ENCODE measurements at regions not wholly inside any gene's neighbourhood (a gene's known extent, or its start where the extent isn't known, plus 50 kb on each side); places are given as distances from the start of the nearest gene placed in this dataset.

DNA sequence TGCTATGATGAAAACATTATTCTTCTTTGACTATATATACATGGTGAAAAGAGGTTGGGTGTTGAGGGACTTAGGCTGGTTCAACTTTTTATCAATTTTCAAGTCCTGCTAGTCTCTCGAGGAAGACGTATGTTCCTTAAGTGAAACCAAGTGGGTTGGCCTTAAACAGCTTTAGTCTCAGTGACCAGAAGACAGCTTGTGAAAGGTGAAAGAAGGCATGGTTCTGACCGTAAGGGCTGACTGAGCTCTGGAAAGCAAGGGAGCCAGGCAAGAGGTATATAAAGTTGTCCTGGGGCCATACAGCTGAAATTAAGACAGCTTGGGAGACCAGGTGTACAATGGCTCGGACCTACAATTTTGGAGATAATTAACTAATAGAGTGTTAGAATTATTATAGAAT, 128.9 kb upstream of the TP63 start:
- no peak for DNase-seq (ENCODE audit: low read depth)

DNA sequence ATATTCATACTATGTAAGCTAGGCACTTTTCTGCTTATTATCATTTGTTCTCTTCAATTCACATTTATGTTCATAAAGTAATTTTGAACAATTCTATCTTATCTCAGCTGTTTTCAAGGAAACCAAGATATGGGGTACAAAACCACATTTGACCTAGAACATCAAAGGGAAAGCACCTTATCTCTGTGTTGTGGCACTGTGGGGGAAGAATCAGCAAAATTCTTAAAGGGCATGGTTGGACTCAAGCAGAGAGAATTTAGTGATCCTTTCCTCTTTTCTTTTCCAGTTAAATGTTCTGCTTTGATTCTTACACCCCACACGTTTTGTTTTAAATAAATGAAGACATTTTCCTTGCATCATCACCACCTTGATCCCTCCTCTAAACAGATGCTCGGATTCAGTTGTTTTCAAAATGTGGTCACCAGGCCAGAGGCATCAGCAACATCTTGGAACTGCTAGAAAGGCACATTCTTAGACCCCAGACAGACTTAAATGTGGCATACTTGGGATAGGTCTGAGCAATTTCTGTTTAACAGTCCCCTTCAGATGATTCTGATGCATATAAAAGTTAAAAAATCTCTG, 128.4 kb upstream of the TP63 start:
- DNase-seq (ENCODE audit: low read depth): no peak

DNA sequence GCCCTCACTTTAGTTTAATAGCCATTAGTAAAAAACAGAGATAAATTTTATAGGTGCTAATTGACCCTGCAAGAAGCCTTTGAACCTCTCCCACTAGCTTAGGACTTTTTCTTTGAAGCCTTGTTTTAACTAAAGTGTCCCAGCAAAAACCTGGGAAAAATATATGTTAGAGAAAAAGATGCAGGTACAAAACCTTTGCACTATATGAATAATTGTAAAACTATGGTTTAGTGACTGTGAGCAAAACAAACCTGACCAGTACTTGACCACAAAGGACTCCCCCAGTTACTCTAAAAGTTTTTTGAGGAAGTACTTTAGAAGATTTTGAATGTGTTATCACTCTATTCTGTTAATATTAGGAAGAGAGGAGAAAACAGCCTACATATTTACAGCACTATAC, 123.3 kb upstream of the TP63 start:
- DNase-seq (ENCODE audit: low read depth): no peak

DNA sequence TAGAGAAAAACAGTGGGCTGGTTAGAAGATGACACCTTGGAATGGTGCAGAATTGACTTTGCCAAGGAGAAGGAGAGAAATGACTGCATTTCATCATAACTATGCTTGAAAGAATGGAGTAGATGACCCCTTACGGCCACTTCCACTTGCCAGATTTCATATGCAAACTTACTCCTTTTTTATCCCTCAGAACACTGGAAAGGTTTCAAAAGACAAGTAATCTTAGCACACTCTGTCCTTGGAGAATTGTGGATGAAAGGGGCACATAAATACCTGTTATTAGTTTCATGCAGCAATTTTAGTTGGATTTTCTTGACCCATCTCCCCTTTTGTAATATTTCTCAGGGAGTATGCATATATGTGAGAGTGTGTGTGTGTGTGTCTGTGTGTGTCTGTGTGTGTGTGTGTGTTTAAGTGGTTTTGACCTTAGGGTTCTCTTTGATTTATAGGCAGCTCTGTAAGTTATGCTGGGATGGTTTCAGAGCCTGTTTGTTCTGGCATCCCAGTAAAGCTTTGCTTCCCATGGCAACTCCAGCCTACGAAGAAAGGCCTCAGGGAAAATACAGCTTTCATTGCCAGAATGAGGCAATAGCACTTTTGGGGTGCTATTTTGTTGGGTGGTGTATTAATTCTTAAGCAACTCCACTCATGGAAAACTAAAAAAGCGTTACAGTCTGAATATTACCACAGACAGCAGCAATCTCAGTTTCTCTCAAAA, 122.2 kb upstream of the TP63 start:
- no peak for DNase-seq (ENCODE audit: low read depth)

DNA sequence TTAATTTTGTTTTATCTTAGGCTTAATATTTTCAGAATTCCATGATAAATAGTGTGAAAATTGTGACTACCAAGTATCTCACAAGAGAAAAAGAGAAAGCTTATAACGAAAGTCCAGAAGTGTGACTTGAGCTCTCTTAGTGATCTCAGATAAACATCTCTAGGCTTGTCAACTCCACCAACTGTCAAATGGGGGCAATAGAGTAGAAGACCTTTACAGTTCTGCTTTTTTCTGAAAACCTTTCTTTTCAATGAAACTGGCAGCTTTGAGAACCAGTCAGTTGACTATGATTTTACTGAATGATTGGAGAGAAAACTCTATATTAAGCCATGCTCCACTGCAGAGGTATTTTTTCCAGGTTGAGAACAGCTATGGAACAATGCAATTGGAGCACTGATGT, 119.2 kb upstream of the TP63 start:
- no peak for DNase-seq (ENCODE audit: low read depth)

DNA sequence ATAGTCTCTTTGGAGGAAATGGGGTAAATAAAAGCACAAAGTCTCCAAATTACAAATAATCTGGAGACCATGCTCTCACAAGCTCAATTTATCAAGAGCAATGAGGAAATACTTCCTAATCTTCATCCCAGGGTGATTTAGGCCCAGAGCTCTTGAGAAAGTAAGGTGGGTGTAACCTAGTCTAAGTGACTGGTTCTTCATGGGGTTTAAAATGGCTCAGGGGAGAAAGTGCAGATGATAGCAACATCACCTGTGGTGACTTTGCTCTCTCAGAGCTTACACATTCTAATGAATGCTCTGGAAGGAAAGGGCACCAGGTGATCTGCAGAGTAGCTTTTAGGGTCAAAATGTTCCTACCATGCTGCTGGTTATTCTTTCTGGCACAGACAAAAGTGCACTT, 118.4 kb upstream of the TP63 start:
- DNase-seq (ENCODE audit: low read depth): no peak

DNA sequence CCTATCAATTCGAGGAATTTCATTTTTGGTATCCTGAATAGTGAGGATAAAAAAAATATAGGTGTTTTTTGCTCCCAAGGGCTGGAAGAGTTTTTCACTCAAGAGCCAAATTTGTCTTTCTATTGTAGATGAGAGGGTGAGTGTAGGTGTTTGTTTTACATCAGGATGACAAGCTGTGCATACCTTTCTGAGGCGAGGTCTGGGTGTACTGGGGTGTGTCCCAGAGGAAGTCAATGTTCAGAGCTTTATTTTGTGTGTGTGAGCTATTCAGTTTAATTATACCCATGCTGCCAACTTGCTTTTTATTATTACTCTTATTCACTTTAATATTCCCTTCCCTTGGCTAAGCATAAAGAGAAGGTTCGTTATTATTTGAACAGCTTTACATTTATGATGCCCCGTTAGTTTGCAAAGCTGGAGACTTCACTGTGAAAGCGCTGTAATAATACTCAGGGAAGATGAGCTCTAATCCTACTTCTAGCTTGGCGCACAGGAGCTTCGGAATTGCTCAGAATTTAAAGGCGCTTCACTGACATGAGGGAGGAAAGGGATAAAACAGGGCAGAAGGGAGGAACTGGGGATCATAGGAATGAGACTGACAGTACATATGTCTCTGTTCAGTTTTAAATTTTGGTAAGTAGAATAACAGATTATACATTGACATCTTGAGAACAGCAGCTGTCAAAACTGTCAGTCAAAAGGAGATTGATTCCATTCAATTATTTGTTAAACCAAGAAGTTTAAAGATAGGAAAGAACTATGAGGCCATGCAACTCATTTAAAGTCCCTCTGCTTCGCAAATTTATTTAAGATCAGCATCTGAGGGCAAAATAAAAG, 117.7 kb upstream of the TP63 start:
- no peak for DNase-seq (ENCODE audit: low read depth)

DNA sequence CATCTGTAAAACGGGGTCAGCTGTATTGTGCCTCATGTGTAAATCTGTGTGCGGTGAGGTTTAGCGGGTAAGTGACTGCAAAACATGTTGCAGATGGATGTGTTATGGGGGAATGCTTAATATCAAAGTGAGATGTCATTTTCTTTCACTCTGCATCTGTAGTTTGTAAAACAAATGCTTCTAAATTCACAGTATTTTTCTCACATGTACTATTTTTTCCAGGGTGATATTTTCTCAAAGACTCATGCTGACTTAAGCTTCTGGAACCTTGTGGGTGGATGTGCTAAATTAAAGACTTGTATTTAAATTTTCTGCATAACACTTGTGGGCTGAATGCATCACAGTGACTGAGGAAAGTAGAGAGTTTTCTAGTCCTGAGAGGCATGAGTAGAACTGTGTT, 115.2 kb upstream of the TP63 start:
- DNase-seq (ENCODE audit: low read depth): no peak

DNA sequence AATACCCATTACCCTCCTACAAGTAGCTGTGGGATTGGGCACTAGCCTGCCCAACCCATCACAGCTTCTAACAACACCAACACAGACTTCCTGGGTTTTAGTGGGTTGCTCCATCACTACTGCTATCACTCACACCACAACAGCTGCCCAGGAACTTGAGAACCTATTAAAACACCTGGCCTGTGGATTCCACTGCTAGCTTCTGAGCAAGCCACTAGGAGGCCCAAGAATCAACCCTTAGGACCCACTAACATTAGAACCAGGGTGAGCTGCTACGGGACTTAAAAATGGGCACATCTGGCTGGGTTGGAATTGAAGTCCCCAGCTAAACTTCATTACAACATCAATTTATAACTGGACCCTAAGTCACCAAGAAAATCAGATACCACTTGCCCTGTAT, 113.2 kb upstream of the TP63 start:
- no peak for DNase-seq (ENCODE audit: low read depth)

DNA sequence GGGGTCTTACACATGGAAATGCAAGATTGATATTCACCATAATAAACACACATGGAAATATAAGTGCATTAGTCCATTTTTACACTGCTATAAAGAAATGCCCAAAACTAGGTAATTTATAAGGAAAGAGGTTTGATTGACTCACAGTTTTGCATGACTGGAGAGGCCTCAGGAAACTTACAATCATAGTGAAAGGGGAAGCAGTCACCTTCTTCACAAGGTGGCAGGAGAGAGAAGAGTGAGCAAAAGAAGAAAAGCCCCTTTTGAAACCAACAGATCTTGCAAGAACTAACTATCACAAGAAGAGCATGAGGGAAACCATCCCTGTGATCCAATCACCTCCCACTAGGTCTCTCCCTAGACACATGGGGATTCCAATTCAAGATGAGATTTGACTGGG, 111.7 kb upstream of the TP63 start:
- DNase-seq (ENCODE audit: low read depth): no peak

DNA sequence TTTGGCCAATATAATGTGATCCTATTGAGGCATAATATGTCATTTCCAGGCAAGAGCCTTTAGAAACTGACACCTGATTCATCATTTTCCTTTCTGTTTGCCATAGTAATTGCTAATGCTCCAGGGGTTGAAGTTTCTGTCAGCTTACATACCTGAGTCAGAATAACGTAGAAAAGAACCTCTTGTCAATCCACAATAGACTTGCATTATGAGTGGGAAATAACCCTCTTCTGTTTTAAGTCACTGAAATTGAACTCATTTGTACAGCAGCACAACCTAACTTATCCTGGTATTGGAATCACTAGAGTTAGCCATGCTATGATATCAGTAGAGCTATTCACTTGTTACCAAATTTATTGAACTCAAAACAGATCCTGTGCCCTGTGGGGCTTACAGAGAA, 101.7 kb upstream of the TP63 start:
- DNase-seq (ENCODE audit: low read depth): no peak

DNA sequence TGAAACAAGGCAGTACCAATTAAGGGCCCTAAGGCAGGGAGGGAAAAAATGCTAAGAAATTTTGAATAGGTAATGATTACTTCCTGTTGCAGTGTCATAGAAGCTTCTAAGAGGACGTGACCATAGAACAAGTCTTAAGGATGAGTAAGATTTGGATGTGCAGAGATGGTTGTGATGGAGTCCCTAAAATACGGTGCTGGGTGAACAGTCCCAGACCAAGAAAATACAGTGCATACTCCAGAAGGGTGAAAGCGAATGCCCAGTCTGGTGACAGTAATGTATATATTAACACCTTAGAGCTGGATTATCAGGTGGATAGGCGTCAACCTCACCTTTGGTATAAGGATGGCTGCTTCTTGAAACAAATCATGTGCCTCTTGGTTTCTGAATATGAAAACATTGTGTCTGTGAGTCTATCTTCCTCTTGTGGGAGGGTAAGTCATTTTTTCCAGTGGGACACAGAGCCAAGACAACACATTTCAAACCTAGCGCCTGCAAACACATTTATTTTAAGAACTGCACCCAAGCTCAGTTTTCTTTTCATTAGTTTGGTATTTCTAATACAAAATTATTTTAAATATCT, 101.2 kb upstream of the TP63 start:
- DNase-seq (ENCODE audit: low read depth): no peak

DNA sequence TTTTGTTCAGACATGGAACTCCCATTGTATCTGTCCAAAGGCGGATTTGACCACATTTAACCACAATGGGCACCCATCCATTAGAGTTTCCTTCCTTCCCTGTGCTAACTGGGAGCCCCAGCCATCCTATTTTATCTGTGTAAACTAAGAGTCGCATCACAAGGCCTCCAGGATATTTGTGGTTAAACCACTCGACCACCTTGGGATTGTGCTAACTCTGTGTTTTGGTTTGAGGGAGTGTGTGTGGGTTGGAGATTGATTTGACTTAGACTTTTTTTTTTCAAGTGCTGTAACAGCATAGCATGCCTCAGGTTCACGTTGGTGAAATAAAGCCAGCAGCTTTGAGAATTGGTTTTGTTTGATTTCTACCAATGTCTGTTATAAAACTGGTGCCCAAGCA, 100.4 kb upstream of the TP63 start:
- no peak for DNase-seq (ENCODE audit: low read depth)

DNA sequence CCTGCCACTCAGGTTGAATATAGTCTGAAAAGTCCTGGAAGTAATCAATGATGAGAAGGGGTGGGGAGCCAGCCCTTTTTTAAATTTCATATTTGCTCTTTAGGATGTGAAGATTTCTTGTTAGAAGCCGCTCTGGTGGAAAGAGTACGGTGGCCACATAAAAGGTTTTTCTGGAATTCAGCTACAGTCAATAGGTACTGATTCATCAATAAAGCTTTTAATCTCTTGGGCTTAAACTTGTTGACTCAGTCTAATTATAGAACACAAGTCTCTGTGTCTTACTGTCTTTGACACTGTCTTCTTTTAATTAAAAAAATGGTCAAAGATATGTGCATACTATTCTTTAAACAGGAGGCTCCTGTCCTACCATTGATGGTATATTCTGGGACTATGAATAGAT, 99.9 kb upstream of the TP63 start:
- no peak for DNase-seq (ENCODE audit: low read depth)

DNA sequence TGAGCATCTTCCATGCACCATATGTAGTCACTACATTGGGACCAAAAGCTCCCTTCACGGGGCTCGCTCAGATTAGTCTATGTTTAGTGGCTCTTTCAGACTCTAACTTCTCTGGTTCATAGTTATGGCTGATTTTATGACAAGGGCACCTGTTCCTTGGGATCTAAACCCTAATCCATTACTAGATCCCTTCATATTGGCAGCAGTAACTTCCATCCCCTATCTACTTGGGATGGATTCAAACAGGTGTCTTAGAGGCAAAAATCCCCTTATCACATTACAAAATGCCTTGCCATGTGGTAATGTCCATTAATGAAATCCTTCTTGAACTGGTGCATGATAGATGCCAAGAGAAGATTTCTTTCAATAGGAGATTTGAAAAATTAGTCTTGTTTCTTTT, 96.7 kb upstream of the TP63 start:
- no peak for DNase-seq (ENCODE audit: low read depth)

DNA sequence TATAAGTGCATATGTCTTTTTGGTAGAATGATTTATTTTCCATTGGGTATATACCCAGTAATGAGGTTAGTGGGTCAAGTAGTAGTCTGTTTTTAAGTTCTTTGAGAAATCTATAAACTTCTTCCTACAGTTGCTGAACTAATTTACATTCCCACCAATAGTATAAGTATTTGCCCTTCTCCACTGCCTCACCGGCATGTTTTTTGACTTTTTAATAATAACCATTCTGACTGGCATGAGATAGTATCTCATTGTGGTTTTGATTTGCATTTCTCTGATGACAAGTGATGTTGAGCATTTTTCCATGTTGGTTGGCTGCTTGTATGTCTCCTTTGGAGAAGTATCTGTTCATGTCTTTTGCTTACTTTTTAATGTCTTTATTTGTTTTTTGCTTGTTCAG, 94.1 kb upstream of the TP63 start:
- DNase-seq (ENCODE audit: low read depth): no peak

DNA sequence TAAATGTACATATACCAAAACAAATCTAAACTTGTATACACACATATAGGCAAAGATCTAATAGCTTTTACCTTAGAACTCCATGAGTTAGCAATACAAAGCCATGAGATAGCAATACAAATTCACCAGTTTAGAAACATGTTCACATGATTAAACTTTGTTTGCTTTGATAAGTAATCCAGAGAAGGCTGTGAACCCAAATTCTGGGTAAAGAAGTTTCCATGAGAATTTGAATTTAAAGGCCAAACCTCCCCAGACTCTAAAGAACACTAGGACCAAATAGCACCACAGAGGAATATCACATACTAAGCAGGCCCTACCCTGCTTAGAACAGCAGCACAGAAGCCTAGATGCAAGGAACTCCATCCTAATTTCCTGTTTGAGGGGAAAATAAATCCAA, 83.7 kb upstream of the TP63 start:
- no peak for DNase-seq (ENCODE audit: low read depth)

DNA sequence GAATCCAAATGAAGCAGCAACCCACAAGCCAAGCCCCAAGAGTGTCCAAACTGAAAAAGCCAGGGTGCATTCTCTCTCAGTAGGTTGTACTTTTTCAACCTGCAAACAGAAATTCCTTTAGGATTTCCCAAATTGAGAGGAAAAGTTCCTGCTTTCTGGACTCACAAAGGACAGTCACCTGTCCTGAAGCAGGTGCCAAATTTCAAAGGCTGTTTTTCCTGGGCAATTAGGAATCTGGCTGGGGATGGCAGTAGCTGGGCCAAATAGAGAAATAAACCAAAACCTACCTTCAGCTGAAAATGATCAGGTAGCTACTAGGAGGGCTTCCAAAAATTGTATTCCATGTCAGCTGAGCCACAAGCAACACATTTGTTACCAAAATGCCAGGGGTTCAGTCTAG, 83.1 kb upstream of the TP63 start:
- DNase-seq (ENCODE audit: low read depth): no peak

DNA sequence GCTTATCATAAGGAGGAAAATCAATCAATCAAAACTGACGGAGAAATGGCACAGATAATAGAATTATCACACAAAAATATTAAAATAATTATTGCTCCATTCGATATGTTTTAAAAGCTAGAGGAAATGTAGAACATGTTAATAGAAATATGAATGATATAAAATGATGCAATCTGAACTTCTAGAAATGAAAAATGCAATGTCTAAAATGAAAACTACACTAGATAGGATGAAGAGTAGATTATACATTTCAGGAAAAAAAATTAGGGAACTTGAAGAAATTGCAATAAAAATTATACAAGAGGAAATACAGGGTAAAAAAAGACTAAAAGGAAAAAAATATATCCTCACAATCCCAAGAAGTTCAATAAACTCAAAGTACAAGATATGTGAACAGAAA, 80.2 kb upstream of the TP63 start:
- DNase-seq (ENCODE audit: low read depth): no peak

DNA sequence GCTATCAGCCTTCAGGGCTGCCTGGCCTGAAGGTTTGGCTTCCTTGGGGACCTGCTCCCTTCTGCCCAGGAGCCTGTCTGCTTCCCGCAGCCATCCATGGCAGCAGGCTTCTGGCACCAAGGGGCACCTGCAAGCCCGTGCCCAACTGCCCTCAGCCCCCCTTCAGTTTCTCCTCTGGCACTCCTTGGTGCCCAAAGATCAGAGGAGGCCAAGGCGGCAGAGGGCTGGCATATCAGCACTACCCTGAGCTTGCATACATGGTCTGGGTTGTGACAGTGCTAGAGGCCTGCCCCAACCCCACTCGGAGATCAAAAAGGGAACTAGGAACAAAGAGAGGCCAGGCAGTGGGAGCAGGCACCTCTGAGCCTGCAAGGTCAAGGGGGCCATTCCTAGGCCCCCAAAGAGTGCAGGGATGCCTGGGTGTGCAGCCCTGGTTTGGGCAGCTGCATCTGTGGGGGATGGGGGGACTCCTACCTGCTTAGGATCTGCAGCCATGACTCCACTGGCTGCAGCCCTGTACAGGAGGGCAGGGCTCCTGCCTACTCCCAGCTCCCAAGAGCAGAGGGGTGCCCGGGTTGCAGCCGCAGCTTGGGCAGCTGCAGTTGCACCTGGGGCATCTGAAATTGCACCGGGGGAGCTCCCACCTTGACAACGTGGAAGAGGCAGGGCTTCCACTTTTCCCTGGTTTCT, 76.2 kb upstream of the TP63 start:
- no peak for DNase-seq (ENCODE audit: low read depth)

DNA sequence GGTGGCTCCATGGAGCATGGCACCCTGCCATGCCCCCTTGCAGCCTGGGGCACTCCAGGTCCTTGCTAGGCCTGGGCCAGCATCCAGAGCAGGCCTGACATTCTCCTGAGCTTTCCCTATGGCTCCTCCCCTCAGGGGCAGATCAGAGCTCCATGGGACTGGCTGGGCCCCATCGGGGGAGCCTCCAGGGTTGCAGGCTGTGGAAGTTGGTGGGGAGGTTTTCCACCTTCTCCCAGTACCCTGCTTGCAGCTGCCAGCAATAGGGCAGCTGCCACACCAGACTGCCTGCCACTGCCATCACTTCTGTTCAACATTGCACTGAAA, 75.7 kb upstream of the TP63 start:
- DNase-seq (ENCODE audit: low read depth): no peak

DNA sequence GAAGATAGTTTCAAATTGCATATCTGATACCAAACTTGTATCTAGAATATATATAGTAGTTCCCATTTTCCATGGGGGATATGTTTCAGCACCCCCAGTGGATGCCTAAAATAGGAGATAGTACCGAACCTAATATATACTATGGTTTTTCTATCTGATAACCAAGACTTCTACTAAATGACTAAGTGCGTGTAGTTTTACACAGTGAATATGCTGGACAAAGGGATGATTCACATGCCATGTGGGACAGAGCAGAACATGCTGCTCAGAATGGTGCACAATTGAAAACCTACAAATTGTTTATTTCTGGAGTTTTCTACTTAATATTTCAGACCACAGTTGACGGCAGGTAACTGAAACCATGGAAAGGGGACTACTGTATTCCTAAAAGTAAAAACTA, 73.4 kb upstream of the TP63 start:
- no peak for DNase-seq (ENCODE audit: low read depth)

DNA sequence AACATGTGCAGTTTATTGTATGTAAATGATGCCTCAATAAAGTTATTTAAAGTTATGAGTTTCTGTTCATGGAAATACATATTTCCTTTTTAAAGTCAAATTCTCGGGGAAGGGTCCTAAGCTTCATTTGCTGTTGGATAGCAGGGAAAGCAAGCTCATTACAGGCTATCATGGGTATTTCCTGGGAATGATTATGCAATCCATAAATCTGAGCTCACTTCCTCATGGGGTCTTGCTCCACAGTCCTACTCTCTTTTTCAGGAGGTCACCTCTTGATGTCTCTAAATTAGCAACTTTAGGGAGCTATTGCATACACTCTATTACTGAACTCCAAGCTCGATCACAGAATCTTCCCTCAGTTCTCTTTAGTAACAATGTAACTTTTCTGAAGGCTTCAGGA, 69.9 kb upstream of the TP63 start:
- DNase-seq (ENCODE audit: low read depth): no peak

Data from GM04504 (cell line).